Endothelial cell of umbilical vein (primary cell): ENCODE measurements at regions not wholly inside any gene's neighbourhood (a gene's known extent, or its start where the extent isn't known, plus 50 kb on each side); places are given as distances from the start of the nearest gene placed in this dataset.

Experiments
- BruUV-seq: library from RNA; stranded (reverse); fragments of 400-500 nt; replicated peaks from 2 replicates; lab custom pipeline; 2021; lab: Mats Ljungman, UMichigan
- CTCF ChIA-PET: fragments of 300-600, 350-600 bp; sonication (Branson Sonifier 250); formaldehyde crosslinking; loops from one replicate; lab custom pipeline; 2021; ENCODE audit warnings: antibody characterized with exemption, inconsistent platforms; lab: Charles Lee
- POLR2A ChIA-PET: fragments of 300-600, 350-600 bp; sonication (Branson Sonifier 250); formaldehyde crosslinking; loops from one replicate; lab custom pipeline; 2021; ENCODE audit warnings: antibody characterized with exemption, inconsistent platforms; lab: Charles Lee
- DNase-seq: peaks from one replicate; pipeline ENCODE4 v3.0.0-alpha.2; 2011; ENCODE audit warnings: low read depth, low spot score
- FAIRE-seq: peaks from 2 replicates; lab custom pipeline; 2011; peaks lifted over from hg19 to GRCh38; lab: Jason Lieb, UNC
- H2AFZ ChIP-seq: 2 replicates; pipeline ENCODE4 v1.6.0; 2012; ENCODE audit warnings: low read depth, low read length, control low read depth, inconsistent platforms
- H3K27ac ChIP-seq: 2 replicates; pipeline ENCODE4 v1.5.1; 2011; ENCODE audit warnings: low read depth, mild to moderate bottlenecking, control low read depth, low read length, moderate library complexity; ENCODE audit not compliant: insufficient read depth
- H3K27me3 ChIP-seq, 2 experiments: 2 replicates each; pipeline versions ENCODE4 v1.6.0 to v1.6.1; 2011; ENCODE audit warnings: low read length in 2 of 2, mixed read lengths in 1 of 2; ENCODE audit not compliant: control insufficient read depth in 2 of 2, insufficient read depth in 2 of 2
- H3K36me3 ChIP-seq, 2 experiments: 2 replicates in 1 of 2; 3 replicates in 1 of 2; pipeline ENCODE4 v1.5.1; 2011; ENCODE audit warnings: low read length in 2 of 2, mild to moderate bottlenecking in 1 of 2, moderate library complexity in 1 of 2; ENCODE audit not compliant: control insufficient read depth in 2 of 2, insufficient read depth in 2 of 2; ENCODE audit errors: extremely low read depth in 1 of 2
- H3K4me1 ChIP-seq: 3 replicates; pipeline ENCODE4 v1.5.1; 2011; ENCODE audit warnings: mild to moderate bottlenecking, low read length; ENCODE audit not compliant: control insufficient read depth, insufficient read depth; ENCODE audit errors: extremely low read depth
- H3K4me2 ChIP-seq: 2 replicates; pipeline ENCODE4 v1.6.1; 2011; ENCODE audit warnings: low read length, control low read depth, mixed read lengths; ENCODE audit not compliant: insufficient read depth
- H3K4me3 ChIP-seq, 3 experiments: fragments of 200-600 bp in 1 of 3; sonication (generic), shearing (Covaris generic) in 1 of 3; replicated peaks in 1 of 3; 2 replicates each; pipeline ENCODE4 v1.5.1; 2011 to 2016; ENCODE audit warnings: control low read depth in 3 of 3, low read length in 3 of 3, mild to moderate bottlenecking in 2 of 3, inconsistent platforms in 1 of 3, low read depth in 1 of 3, moderate library complexity in 1 of 3; ENCODE audit not compliant: insufficient read depth in 1 of 3
- H3K79me2 ChIP-seq: 2 replicates; pipeline ENCODE4 v1.6.0; 2012; ENCODE audit warnings: low read length, inconsistent platforms; ENCODE audit not compliant: control insufficient read depth, insufficient read depth
- H3K9ac ChIP-seq: replicated peaks from 2 replicates; pipeline ENCODE3; 2011; ENCODE audit warnings: low read length, control low read depth; ENCODE audit not compliant: insufficient read depth; ENCODE audit errors: extremely low read depth
- H3K9me1 ChIP-seq: replicated peaks from 3 replicates; pipeline ENCODE4 v1.6.0; 2011; ENCODE audit warnings: mild to moderate bottlenecking, low read length; ENCODE audit not compliant: control insufficient read depth, insufficient read depth; ENCODE audit errors: extremely low read depth
- H3K9me3 ChIP-seq: replicated peaks from 2 replicates; pipeline ENCODE4 v1.5.1; 2012; ENCODE audit warnings: low read length, inconsistent platforms; ENCODE audit not compliant: control insufficient read depth, insufficient read depth
- H4K20me1 ChIP-seq: replicated peaks from 2 replicates; pipeline ENCODE3; 2011; ENCODE audit warnings: mild to moderate bottlenecking, low read length; ENCODE audit not compliant: control insufficient read depth, insufficient read depth; ENCODE audit errors: extremely low read depth
- CTCF ChIP-seq, 2 donors: IDR thresholded peaks; 1 replicate in 1 of 2; 2 replicates in 1 of 2; pipeline ENCODE4 v1.5.1; 2011; ENCODE audit warnings: low read length in 2 of 2, mild to moderate bottlenecking in 2 of 2, moderate library complexity in 2 of 2, control low read depth in 1 of 2, inconsistent platforms in 1 of 2, low read depth in 1 of 2; ENCODE audit not compliant: insufficient read depth in 1 of 2; ENCODE audit errors: extremely low read depth in 1 of 2
- EZH2 ChIP-seq: IDR thresholded peaks from 2 replicates; pipeline ENCODE4 v1.6.1; 2012; ENCODE audit warnings: borderline replicate concordance, low read depth, mild to moderate bottlenecking, moderate library complexity, low read length, inconsistent platforms; ENCODE audit not compliant: severe bottlenecking
- FOS ChIP-seq: IDR thresholded peaks from 2 replicates; pipeline ENCODE4 v1.6.1; 2011; ENCODE audit warnings: mild to moderate bottlenecking, low read length, moderate library complexity, borderline replicate concordance; ENCODE audit not compliant: insufficient read depth
- GATA2 ChIP-seq: IDR thresholded peaks from 2 replicates; pipeline ENCODE4 v1.7.0; 2011; ENCODE audit warnings: low read depth, mild to moderate bottlenecking, moderate library complexity, mixed read lengths, low read length; ENCODE audit not compliant: insufficient read length, insufficient read depth
- JUN ChIP-seq: IDR thresholded peaks from 2 replicates; pipeline ENCODE4 v1.6.1; 2011; ENCODE audit warnings: borderline replicate concordance, low read depth; ENCODE audit not compliant: insufficient read length, insufficient read depth
- MAX ChIP-seq: IDR thresholded peaks from 2 replicates; pipeline ENCODE4 v1.6.1; 2011; ENCODE audit not compliant: insufficient read depth, insufficient read length
- MYC ChIP-seq: IDR thresholded peaks from one replicate; pipeline ENCODE4 v1.6.1; 2011; ENCODE audit warnings: mild to moderate bottlenecking, low read depth, low read length
- POLR2A ChIP-seq: IDR thresholded peaks from 2 replicates; pipeline ENCODE4 v1.6.1; 2012; ENCODE audit warnings: low read depth, mild to moderate bottlenecking, control low read depth, low read length
- POLR2AphosphoS5 ChIP-seq: IDR thresholded peaks from 2 replicates; pipeline ENCODE4 v1.6.1; 2012; ENCODE audit warnings: low read depth, mild to moderate bottlenecking, control low read depth, low read length, moderate library complexity; ENCODE audit not compliant: insufficient read depth
- dilution Hi-C: fragments of 300-500 bp; cut with MboI; formaldehyde crosslinking; loops from one replicate; pipeline ENCODE4 v1.15.0; 2019; ENCODE audit warnings: low sequenced_read_pairs; ENCODE audit not compliant: extremely low pct_ligation_motif_present
- intact Hi-C: fragments of 100-400 bp; cut with micrococcal nuclease; formaldehyde crosslinking; loops from one replicate; pipeline ENCODE4 v1.10.0; 2022

DNA sequence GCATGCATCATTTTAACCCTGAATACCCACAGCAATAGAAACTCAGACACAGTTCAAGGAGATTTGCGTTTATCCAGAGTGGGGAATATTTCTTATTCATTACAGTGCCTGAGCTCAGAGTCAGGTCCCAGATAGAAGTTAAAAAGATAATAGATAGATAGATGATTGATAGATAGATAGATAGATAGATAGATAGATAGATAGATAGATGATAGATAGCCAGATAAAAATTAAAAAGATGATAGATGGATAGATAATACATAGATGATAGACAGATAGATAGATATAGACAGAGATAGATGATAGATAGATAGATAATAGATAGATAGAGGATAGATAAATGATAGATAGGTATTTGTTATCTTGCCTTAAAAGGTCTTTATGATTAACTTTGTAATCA, 184.7 kb downstream of the MYLK4 start:
- Histone ChIP-seq H3K9me3 (no peaks in the 10 kb centered on the region), H3K27ac (no peak overlapping the region), H3K9ac (no peak overlapping the region), H2AFZ (no peak overlapping the region), H3K27me3 (peaks cover 0 to 1% of the 10 kb centered on the region in 2 experiments), H4K20me1 (no peaks in the 10 kb centered on the region), H3K4me3 (no peak overlapping the region), H3K36me3 (no peaks in the 10 kb centered on the region), H3K4me1 (no peaks in the 10 kb centered on the region), H3K79me2 (no peaks in the 10 kb centered on the region), H3K9me1 (no peaks in the 10 kb centered on the region), H3K4me2 (no peak overlapping the region)
- FAIRE-seq (no peak), DNase-seq (no peak)
- ChIA-PET POLR2A (no interaction called here), CTCF (no interaction called here)
- BruUV-seq = no TSS peak
- dilution Hi-C loops = no loop called here
- intact Hi-C loops = no loop called here
- TF ChIP-seq EZH2 = no peak
- no peak for TF ChIP-seq POLR2AphosphoS5
- TF ChIP-seq MAX = no peak
- no peak for TF ChIP-seq GATA2
- TF ChIP-seq CTCF (IDR thresholded peaks at IDR 0.05; ENCODE audit: extremely low read depth in 1 of 2, insufficient read depth in 1 of 2, low read depth in 1 of 2, low read length in 2 of 2) = no peak
- TF ChIP-seq POLR2A = no peak
- TF ChIP-seq MYC = no peak
- no peak for TF ChIP-seq JUN
- TF ChIP-seq FOS = no peak
